ENCODE measurements at regions not wholly inside any gene's neighbourhood (a gene's known extent, or its start where the extent isn't known, plus 50 kb on each side); places are given as distances from the start of the nearest gene placed in this dataset.

GRCh38 chr1:218991089-218991488 lies 182.6 kb upstream of the LYPLAL1 start:
- no peak for DNase-seq (ENCODE audit: low read depth)
- no peak for TF ChIP-seq POLR2A (IDR thresholded peaks at IDR 0.05; ENCODE audit: extremely low read depth, insufficient read length)
- H3K4me3 ChIP-seq (ENCODE audit: low read depth, low read length), result no peak overlapping the region

GRCh38 chr1:218994615-218995014 lies 179.1 kb upstream of the LYPLAL1 start:
- no peak overlapping the region for H3K4me3 ChIP-seq (ENCODE audit: low read depth, low read length)
- TF ChIP-seq MAX (IDR thresholded peaks at IDR 0.05; ENCODE audit: low read depth, low read length) (no peak), POLR2A (IDR thresholded peaks at IDR 0.05; ENCODE audit: extremely low read depth, insufficient read length) (no peak), MYC (IDR thresholded peaks at IDR 0.05; ENCODE audit: low read depth, low read length) (no peak), CTCF (IDR thresholded peaks at IDR 0.05; ENCODE audit: low read depth, low read length) (no peak)
- DNase-seq (ENCODE audit: low read depth), result no peak

- TF ChIP-seq POLR2A (IDR thresholded peaks at IDR 0.05; ENCODE audit: extremely low read depth, insufficient read length) (no peak), MAX (IDR thresholded peaks at IDR 0.05; ENCODE audit: low read depth, low read length) (no peak), CTCF (IDR thresholded peaks at IDR 0.05; ENCODE audit: low read depth, low read length) (no peak), MYC (IDR thresholded peaks at IDR 0.05; ENCODE audit: low read depth, low read length) (no peak)
- DNase-seq (ENCODE audit: low read depth), result no peak
- H3K4me3 ChIP-seq (ENCODE audit: low read depth, low read length), result no peak overlapping the region
These were observed 178.5 kb upstream of the LYPLAL1 start for GRCh38 chr1:218995091-218995665.

GRCh38 chr1:218996362-218996761 lies 177.3 kb upstream of the LYPLAL1 start:
- no peak for TF ChIP-seq MAX (IDR thresholded peaks at IDR 0.05; ENCODE audit: low read depth, low read length)
- no peak for TF ChIP-seq CTCF (IDR thresholded peaks at IDR 0.05; ENCODE audit: low read depth, low read length)
- no peak for TF ChIP-seq MYC (IDR thresholded peaks at IDR 0.05; ENCODE audit: low read depth, low read length)
- TF ChIP-seq POLR2A (IDR thresholded peaks at IDR 0.05; ENCODE audit: extremely low read depth, insufficient read length), result no peak
- no peak for DNase-seq (ENCODE audit: low read depth)
- no peak overlapping the region for H3K4me3 ChIP-seq (ENCODE audit: low read depth, low read length)

GRCh38 chr1:219000005-219000404 lies 173.7 kb upstream of the LYPLAL1 start:
- H3K4me3 ChIP-seq (ENCODE audit: low read depth, low read length), result no peak overlapping the region
- DNase-seq (ENCODE audit: low read depth), result no peak
- TF ChIP-seq MAX (IDR thresholded peaks at IDR 0.05; ENCODE audit: low read depth, low read length) (no peak), MYC (IDR thresholded peaks at IDR 0.05; ENCODE audit: low read depth, low read length) (no peak), CTCF (IDR thresholded peaks at IDR 0.05; ENCODE audit: low read depth, low read length) (no peak), POLR2A (IDR thresholded peaks at IDR 0.05; ENCODE audit: extremely low read depth, insufficient read length) (no peak)

- DNase-seq (ENCODE audit: low read depth), result no peak
- TF ChIP-seq MYC (IDR thresholded peaks at IDR 0.05; ENCODE audit: low read depth, low read length) (no peak), POLR2A (IDR thresholded peaks at IDR 0.05; ENCODE audit: extremely low read depth, insufficient read length) (no peak), MAX (IDR thresholded peaks at IDR 0.05; ENCODE audit: low read depth, low read length) (no peak), CTCF (IDR thresholded peaks at IDR 0.05; ENCODE audit: low read depth, low read length) (no peak)
- H3K4me3 ChIP-seq (ENCODE audit: low read depth, low read length), result no peak overlapping the region
These were observed 173.0 kb upstream of the LYPLAL1 start for GRCh38 chr1:219000631-219001030.

Measured in NB4 (cell line).